A673 (cell line): ENCODE measurements at regions not wholly inside any gene's neighbourhood (a gene's known extent, or its start where the extent isn't known, plus 50 kb on each side); places are given as distances from the start of the nearest gene placed in this dataset.

Source experiments
- BruUV-seq: library from RNA; stranded (reverse); fragments of 400-500 nt; replicated peaks from 2 replicates; lab custom pipeline; 2021; lab: Mats Ljungman, UMichigan
- CTCF ChIA-PET: fragments of 300-600 bp; sonication (Branson Sonifier 250); formaldehyde crosslinking; loops from one replicate; lab custom pipeline; 2022; ENCODE audit warnings: antibody characterized with exemption; lab: Charles Lee
- POLR2A ChIA-PET: fragments of 300-600 bp; sonication (Branson Sonifier 250); formaldehyde crosslinking; loops from one replicate; lab custom pipeline; 2022; ENCODE audit warnings: antibody characterized with exemption; ENCODE audit not compliant: low non-redundant PET; lab: Charles Lee
- DNase-seq: peaks from one replicate; pipeline ENCODE4 v3.0.0-alpha.2; 2015; ENCODE audit warnings: low spot score
- H3K27ac ChIP-seq: fragments of 200-600 bp; sonication (generic); 2 replicates; pipeline ENCODE4 v1.5.1; 2016; ENCODE audit warnings: mixed run types, low read depth, mild to moderate bottlenecking, mixed read lengths, antibody characterized with exemption, low read length; ENCODE audit not compliant: poor library complexity, severe bottlenecking
- H3K27me3 ChIP-seq: fragments of 200-600 bp; sonication (generic); replicated peaks from 2 replicates; pipeline ENCODE4 v1.6.1; 2017; ENCODE audit warnings: mixed run types, low read depth, mild to moderate bottlenecking, mixed read lengths, antibody characterized with exemption, low read length; ENCODE audit not compliant: insufficient read depth, poor library complexity
- H3K36me3 ChIP-seq: fragments of 200-600 bp; sonication (generic); 2 replicates; pipeline ENCODE4 v1.6.1; 2016; ENCODE audit warnings: mixed run types, mild to moderate bottlenecking, mixed read lengths, antibody characterized with exemption, low read length; ENCODE audit not compliant: insufficient read depth, poor library complexity, severe bottlenecking
- H3K4me1 ChIP-seq: fragments of 200-600 bp; sonication (generic); 2 replicates; pipeline ENCODE4 v1.6.1; 2017; ENCODE audit warnings: mixed run types, mild to moderate bottlenecking, mixed read lengths, antibody characterized with exemption, low read length; ENCODE audit not compliant: insufficient read depth, poor library complexity, severe bottlenecking
- H3K4me3 ChIP-seq: fragments of 200-600 bp; sonication (generic); 2 replicates; pipeline ENCODE4 v1.5.1; 2016; ENCODE audit warnings: low read depth, mixed run types, mild to moderate bottlenecking, mixed read lengths, low read length; ENCODE audit not compliant: poor library complexity, severe bottlenecking
- H3K9me3 ChIP-seq: fragments of 200-600 bp; sonication (generic); 2 replicates; pipeline ENCODE4 v1.6.1; 2016; ENCODE audit warnings: mixed run types, low read depth, mild to moderate bottlenecking, mixed read lengths, antibody characterized with exemption, low read length; ENCODE audit not compliant: poor library complexity, severe bottlenecking
- CTCF ChIP-seq: fragments of 300-800, 200-600 bp; sonication (generic); conservative IDR thresholded peaks from 2 replicates; pipeline ENCODE4 v1.5.1; 2017; ENCODE audit warnings: low read depth, mild to moderate bottlenecking, antibody characterized with exemption, low read length, moderate library complexity, mixed read lengths
- EZH2 ChIP-seq: fragments of 200-600 bp; sonication (generic); IDR thresholded peaks from 2 replicates; pipeline ENCODE4 v1.6.1; 2017; ENCODE audit warnings: borderline replicate concordance, low read depth, mild to moderate bottlenecking, mixed read lengths, antibody characterized with exemption, low read length; ENCODE audit not compliant: poor library complexity, severe bottlenecking
- intact Hi-C: fragments of 100-400 bp; cut with micrococcal nuclease; formaldehyde crosslinking; loops from one replicate; pipeline ENCODE4 v1.10.0; 2022; ENCODE audit not compliant: unreplicated experiment

- Histone ChIP-seq H3K4me1 (no peaks in the 10 kb centered on the region), H3K27me3 (no peaks in the 10 kb centered on the region), H3K9me3 (no peaks in the 10 kb centered on the region), H3K4me3 (no peak overlapping the region), H3K27ac (no peak overlapping the region), H3K36me3 (no peaks in the 10 kb centered on the region)
- DNase-seq = no peak
- BruUV-seq = no TSS peak
- intact Hi-C loops = no loop called here
- CTCF ChIA-PET = no interaction called here
- POLR2A ChIA-PET = no interaction called here
- TF ChIP-seq EZH2 (no peak), CTCF (no peak)
These were observed 249.8 kb downstream of the TXNL1 start for GRCh38 chr18:56388571-56388970.

- no peak for DNase-seq
- H3K27me3 ChIP-seq = no peaks in the 10 kb centered on the region
- CTCF ChIA-PET = no interaction called here
- BruUV-seq = no TSS peak
- no peak overlapping the region for H3K4me3 ChIP-seq
- POLR2A ChIA-PET = no interaction called here
- no peak for TF ChIP-seq CTCF
- H3K9me3 ChIP-seq = no peaks in the 10 kb centered on the region
- H3K27ac ChIP-seq = no peak overlapping the region
- H3K36me3 ChIP-seq = no peaks in the 10 kb centered on the region
- intact Hi-C loops = no loop called here
- H3K4me1 ChIP-seq = no peaks in the 10 kb centered on the region
These were observed 251.5 kb downstream of the TXNL1 start for GRCh38 chr18:56386856-56387255.

- ChIA-PET POLR2A (no interaction called here), CTCF (no interaction called here)
- no peaks in the 10 kb centered on the region for H3K27me3 ChIP-seq
- no peaks in the 10 kb centered on the region for H3K9me3 ChIP-seq
- H3K36me3 ChIP-seq = no peaks in the 10 kb centered on the region
- TF ChIP-seq EZH2 (no peak), CTCF (no peak)
- H3K4me3 ChIP-seq = no peak overlapping the region
- no peaks in the 10 kb centered on the region for H3K4me1 ChIP-seq
- intact Hi-C loops = no loop called here
- no peak overlapping the region for H3K27ac ChIP-seq
- no peak for DNase-seq
- BruUV-seq = no TSS peak
These were observed 255.0 kb downstream of the TXNL1 start for GRCh38 chr18:56383349-56383748.
